ENCODE measurements at regions not wholly inside any gene's neighbourhood (a gene's known extent, or its start where the extent isn't known, plus 50 kb on each side); places are given as distances from the start of the nearest gene placed in this dataset.
"Not testable (repeated sequence)": the region's sequence is repeated elsewhere in the genome, so short reads cannot be mapped to it uniquely, and the experiment has no call there.

DNA sequence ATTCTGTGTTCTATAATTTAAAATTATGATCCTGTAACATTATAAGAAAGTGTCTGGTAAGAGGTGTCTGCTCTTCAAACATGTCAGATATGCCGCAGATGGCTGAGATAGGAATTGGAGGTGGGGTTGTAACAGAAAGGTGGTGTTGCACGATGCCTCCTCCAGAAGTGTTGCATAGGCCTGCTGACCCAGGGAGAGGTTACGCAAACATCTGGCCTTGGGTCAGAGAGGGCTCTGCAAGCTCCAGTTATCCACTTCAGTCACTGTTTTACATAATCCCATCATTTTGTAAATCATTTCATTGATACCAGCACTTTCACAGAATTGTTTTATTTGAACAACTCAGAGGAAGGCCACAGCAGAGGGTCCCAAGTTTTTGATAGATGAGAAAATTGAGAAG is 256.5 kb downstream of the OSR1 start:
- H3K27me3 ChIP-seq: no peaks in the 10 kb centered on the region
- WGBS, 2 donors: 44 to 55% methylated on average over 3 of the region's 3 CpGs
- ATAC-seq: peak in 1 of 4 donors; percentile 22
- no peak for FAIRE-seq
- H3K27ac ChIP-seq: peak overlapping the region in 3 of 4 donors; percentile 22 to 88 (median 59)
- DNase-seq: peak in 1 of 6 donors; percentile 14
- H3K9me3 ChIP-seq: no peaks in the 10 kb centered on the region
- H3K36me3 ChIP-seq: no peaks in the 10 kb centered on the region
- TF ChIP-seq, protein P1, sequence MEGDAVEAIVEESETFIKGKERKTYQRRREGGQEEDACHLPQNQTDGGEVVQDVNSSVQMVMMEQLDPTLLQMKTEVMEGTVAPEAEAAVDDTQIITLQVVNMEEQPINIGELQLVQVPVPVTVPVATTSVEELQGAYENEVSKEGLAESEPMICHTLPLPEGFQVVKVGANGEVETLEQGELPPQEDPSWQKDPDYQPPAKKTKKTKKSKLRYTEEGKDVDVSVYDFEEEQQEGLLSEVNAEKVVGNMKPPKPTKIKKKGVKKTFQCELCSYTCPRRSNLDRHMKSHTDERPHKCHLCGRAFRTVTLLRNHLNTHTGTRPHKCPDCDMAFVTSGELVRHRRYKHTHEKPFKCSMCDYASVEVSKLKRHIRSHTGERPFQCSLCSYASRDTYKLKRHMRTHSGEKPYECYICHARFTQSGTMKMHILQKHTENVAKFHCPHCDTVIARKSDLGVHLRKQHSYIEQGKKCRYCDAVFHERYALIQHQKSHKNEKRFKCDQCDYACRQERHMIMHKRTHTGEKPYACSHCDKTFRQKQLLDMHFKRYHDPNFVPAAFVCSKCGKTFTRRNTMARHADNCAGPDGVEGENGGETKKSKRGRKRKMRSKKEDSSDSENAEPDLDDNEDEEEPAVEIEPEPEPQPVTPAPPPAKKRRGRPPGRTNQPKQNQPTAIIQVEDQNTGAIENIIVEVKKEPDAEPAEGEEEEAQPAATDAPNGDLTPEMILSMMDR (IDR thresholded peaks at IDR 0.05): no peak
- intact Hi-C loops (cut with DNase I): no loop called here
- no peak overlapping the region for H3K4me3 ChIP-seq
- H3K4me1 ChIP-seq: peaks cover 8 to 24% (median 9%) of the 10 kb centered on the region in 3 donors

DNA sequence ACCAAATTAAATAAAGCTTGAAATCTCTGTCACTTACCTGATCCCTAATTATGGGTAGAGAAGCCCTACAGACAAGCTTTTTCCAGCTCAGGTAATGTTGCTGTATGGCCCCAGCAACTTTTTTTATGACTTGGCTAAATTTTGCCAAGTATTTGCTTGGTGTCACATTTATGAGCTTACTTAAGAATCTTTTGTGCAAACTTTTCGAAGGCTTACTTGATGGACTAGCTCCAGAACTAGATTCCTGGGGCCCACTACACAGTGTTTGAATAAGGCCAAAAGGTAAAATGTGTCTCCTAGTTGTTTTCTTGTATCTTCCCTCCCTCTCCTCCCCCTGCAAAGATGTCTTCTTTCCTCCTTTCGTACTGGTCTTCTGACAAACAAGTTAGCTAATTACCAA is 257.9 kb downstream of the OSR1 start:
- DNase-seq (no peak), ATAC-seq (no peak), FAIRE-seq (no peak)
- Histone ChIP-seq H3K9me3 (no peaks in the 10 kb centered on the region), H3K27me3 (no peaks in the 10 kb centered on the region), H3K27ac (no peak overlapping the region), H3K4me3 (no peak overlapping the region), H3K4me1 (peaks cover 8 to 24% (median 9%) of the 10 kb centered on the region in 3 donors), H3K36me3 (no peaks in the 10 kb centered on the region)
- TF ChIP-seq, protein P1 (IDR thresholded peaks at IDR 0.05): no peak
- intact Hi-C loops (cut with DNase I): no loop called here
- WGBS, 2 donors: 58 to 68% methylated on average over 2 of the region's 2 CpGs

DNA sequence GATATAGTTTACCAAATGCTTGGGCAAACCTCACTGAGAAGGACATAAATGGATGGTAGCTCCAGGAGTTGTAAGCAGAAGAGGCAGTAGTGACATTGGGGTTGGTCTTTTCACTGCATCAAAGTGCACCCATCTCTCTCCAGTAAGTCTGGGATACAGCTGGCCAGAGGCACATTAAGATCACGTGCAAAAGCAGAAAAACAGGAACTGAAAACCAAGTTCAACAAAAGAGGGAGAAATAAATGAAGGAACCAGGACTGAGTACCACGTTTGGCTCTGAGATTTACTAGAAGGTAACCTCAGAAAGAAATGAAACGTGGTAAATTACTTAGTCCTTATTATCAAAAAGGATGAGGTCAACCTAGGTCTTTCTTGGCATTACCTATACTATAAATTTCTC is 259.2 kb downstream of the OSR1 start:
- DNase-seq: no peak
- FAIRE-seq: no peak
- Histone ChIP-seq H3K4me3 (no peak overlapping the region), H3K9me3 (no peaks in the 10 kb centered on the region), H3K27ac (no peak overlapping the region), H3K4me1 (peaks cover 6 to 21% (median 8%) of the 10 kb centered on the region in 3 donors), H3K36me3 (no peaks in the 10 kb centered on the region), H3K27me3 (no peaks in the 10 kb centered on the region)
- 82 to 83% methylated on average over 3 of the region's 3 CpGs for WGBS, 2 donors
- intact Hi-C loops (cut with DNase I): no loop called here
- no peak for ATAC-seq
- TF ChIP-seq, protein P1 (IDR thresholded peaks at IDR 0.05): no peak

DNA sequence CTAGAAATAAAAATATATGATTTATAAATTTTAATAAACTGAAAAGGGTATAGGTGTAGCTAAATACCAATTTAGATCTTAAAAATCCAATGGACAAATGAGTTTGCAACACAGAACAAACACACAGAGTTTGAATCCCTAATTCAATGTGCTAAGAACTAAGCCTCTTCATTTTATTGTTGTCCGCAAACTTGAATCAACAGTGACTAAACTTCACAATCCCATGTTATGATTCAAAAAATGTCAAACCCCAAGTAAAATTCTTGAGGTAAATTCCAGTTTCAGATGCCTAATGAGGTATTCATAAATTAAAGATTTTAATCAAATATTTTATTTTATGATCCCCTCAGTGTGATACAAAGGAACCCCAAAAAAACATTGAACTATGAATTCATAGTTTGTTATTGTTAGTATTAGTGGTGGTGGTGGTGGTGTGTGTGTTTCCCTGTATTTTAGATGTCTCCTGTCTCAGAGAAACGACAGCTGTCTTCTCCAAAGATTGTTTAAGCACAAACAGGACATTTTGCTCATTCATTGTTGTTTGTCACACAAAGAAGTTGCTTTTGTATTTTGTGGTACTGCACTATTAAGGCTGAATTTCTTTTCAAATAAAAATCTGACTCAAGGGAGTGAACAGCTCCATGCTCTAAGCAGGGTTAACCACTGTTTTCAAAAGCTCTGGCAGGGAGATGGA is 259.8 kb downstream of the OSR1 start:
- DNase-seq: no peak
- Histone ChIP-seq H3K9me3 (no peaks in the 10 kb centered on the region), H3K4me1 (peaks cover 4 to 15% (median 8%) of the 10 kb centered on the region in 3 donors), H3K4me3 (no peak overlapping the region), H3K27ac (no peak overlapping the region), H3K36me3 (no peaks in the 10 kb centered on the region), H3K27me3 (no peaks in the 10 kb centered on the region)
- intact Hi-C loops (cut with DNase I): no loop called here
- 94 to 97% methylated on average over 2 of the region's 2 CpGs for WGBS, 2 donors
- TF ChIP-seq, protein P1 (IDR thresholded peaks at IDR 0.05): no peak
- ATAC-seq: no peak
- no peak for FAIRE-seq

DNA sequence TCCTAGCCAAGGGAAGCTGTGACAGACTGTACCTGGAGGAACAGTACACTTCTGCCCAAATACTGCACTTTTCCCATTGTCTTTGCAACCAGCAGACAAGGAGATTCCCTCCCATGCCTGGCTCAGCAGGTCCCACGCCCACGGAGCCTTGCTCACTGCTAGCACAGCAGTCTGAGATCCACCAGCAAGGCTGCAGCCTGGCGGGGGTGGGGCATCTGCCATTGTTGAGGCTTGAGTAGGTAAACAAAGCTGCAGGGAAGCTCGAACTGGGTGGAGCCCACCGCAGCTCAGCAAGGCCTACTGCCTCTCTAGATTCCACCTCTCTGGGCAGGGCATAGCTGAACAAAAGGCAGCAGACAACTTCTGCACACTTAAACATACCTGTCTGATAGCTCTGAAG is 268.9 kb downstream of the OSR1 start:
- H3K27me3 ChIP-seq; H3K36me3 ChIP-seq; FAIRE-seq; H3K27ac ChIP-seq; H3K4me3 ChIP-seq; intact Hi-C loops (cut with DNase I); DNase-seq; H3K9me3 ChIP-seq; ATAC-seq; H3K4me1 ChIP-seq: not testable (repeated sequence)
- 67% methylated on average over 5 of the region's 5 CpGs for WGBS, 2 donors

Measured in pancreas (tissue), 10 donors.